RPMI8226 (cell line): ENCODE measurements at regions not wholly inside any gene's neighbourhood (a gene's known extent, or its start where the extent isn't known, plus 50 kb on each side); places are given as distances from the start of the nearest gene placed in this dataset.

Experiments used
- DNase-seq: peaks from one replicate; pipeline ENCODE4 v3.0.0-alpha.2; 2015

- DNase-seq: no peak
Measured at GRCh38 chr11:127105593-127106541, 105.3 kb upstream of the KIRREL3 start.

- no peak for DNase-seq
Measured at GRCh38 chr11:127103586-127104388, 103.2 kb upstream of the KIRREL3 start.

GRCh38 chr11:127098684-127099083 lies 98.1 kb upstream of the KIRREL3 start:
- DNase-seq: no peak

DNA sequence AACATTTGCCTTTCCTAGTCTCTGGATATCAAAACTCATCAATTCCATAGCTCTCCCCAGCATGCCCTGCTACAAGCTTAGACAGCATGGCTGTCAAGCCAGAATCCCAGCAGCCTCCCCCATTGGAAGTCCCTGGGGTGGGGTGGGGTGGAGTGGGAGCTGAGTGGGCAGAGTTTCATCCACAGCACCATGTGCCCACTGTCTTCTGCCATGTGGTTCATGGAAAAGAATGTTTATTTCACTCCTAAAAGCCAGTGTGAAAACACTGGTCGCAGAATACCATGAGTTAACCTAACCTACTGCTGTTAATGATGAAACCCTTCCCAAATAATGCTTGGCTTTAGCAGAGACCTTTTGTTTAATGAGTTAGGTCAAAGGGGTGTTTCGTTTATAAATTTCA lies 80.2 kb upstream of the KIRREL3 start:
- no peak for DNase-seq

- DNase-seq: no peak
Measured at GRCh38 chr11:127075758-127076157, 75.2 kb upstream of the KIRREL3 start.

- peak; percentile 83 for DNase-seq
Measured at GRCh38 chr11:127074151-127074761, 73.7 kb upstream of the KIRREL3 start.

GRCh38 chr11:127073621-127074020 lies 73.1 kb upstream of the KIRREL3 start:
- peak; percentile 26 for DNase-seq

GRCh38 chr11:127071606-127072005 lies 71.0 kb upstream of the KIRREL3 start:
- DNase-seq: no peak

GRCh38 chr11:127070808-127071207 lies 70.2 kb upstream of the KIRREL3 start:
- DNase-seq: no peak

- no peak for DNase-seq
Measured at GRCh38 chr11:127066401-127067090, 66.0 kb upstream of the KIRREL3 start.

DNA sequence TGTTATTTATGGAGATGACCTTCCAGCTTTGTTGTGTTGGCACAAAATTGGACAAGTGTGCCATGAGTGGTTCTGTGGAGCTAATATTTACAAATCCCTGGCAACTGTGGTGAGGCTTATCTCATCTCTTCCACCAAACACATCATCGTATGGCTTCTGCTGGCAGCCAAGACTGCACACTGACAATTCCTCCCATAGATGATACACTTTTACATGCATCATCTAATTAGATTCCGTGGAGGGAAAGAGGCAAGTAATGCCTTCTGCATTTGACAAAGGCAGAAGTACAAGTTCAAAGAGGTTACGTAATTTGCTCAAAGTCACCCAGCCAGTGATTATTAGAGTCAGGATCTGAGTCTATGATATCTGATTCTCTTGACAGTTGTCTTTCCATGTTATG lies 62.7 kb upstream of the KIRREL3 start:
- DNase-seq: no peak

- DNase-seq: no peak
Measured at GRCh38 chr11:127061947-127062346, 61.4 kb upstream of the KIRREL3 start.

DNA sequence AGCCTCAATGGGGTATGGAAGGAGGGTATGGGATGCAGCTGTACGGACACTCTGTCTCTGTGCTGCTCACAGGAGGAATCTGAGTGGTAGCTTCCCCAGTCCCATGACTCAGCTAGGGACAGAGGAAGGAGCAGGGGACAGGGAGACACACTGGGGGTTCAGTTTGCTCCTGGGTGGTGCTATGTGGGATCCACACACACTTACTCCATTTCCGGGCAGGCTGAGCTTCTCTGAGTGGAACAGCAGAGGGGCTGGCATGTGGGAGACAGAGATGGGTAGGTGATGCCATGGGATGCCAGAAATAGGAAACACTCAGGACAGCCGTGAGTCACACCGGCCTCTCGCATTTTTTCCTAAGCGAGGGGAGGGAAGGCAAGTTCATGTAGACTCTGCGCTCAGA lies 59.2 kb upstream of the KIRREL3 start:
- DNase-seq: no peak

GRCh38 chr11:127059286-127059685 lies 58.7 kb upstream of the KIRREL3 start:
- DNase-seq: no peak

- DNase-seq: no peak
Measured at GRCh38 chr11:127058524-127058923, 58.0 kb upstream of the KIRREL3 start.

- no peak for DNase-seq
Measured at GRCh38 chr11:127057126-127057525, 56.6 kb upstream of the KIRREL3 start.

DNA sequence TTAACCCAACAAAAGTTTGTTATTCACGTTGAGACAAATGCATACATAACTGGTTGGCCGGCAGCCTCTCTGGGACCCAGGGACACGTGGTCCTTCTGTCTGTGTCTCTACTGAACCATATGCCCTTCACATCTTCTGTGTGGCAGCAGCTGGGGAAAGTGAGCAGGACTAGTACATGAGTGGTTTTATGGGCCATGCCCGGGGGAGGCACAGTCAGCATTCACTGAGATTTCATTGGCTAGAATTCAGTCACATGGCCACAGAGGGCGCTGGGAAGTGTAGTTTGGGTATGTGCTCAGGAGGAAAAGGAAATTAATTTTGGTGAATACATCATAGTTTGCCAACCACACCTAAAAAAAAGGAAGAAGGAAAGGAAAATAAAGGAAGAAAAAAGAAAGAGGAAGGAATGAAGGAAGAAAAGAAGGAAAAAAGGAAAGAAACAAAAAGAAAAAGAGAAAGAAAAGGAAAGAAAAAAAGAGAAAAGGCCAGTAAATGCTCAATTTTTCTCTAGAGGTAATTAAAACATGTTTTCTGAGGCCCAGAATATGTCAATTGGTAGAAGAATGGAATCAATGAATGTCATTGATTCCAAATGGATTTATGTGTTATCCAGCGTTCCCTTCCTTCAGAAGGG lies 55.9 kb upstream of the KIRREL3 start:
- DNase-seq: peak; percentile 49

DNA sequence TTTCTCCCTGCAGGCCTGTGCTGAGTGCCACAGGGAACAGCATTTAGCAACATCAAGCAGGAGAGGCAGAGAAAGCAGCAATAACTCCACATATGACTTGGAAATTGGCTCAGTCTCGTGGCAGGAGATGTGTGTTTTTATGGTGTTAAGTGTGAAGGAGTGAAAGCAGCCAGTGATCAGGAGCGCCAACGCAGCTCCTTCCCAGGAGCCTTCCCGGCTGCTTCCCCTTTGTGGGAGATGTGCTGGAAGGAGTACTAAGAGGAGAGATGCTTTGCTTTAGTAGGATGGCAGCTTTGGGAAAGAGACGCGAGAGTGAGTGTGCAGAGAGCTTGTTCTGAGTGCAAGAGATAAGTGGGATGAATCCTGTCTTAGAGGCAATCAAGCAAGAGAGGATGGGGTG lies 54.7 kb upstream of the KIRREL3 start:
- DNase-seq: no peak

DNA sequence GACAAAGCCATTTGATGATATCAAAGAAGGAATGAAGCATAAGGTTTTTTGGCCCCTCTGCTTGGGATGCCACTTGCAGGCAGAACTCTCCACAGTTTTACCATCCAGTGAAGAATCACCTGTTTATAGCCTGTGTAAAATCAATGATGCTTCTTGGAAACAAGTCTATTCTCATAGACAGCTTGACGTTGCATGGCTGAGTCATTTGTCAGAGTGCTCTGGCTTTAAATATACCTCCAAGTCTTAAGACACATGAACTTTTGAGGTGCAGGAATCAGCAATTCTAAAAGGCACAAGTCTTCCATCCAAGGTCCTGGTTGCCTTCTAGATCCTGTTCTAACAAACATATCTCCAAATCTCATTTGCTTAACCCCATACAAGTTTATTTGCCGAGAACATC lies 53.6 kb upstream of the KIRREL3 start:
- DNase-seq: no peak

DNA sequence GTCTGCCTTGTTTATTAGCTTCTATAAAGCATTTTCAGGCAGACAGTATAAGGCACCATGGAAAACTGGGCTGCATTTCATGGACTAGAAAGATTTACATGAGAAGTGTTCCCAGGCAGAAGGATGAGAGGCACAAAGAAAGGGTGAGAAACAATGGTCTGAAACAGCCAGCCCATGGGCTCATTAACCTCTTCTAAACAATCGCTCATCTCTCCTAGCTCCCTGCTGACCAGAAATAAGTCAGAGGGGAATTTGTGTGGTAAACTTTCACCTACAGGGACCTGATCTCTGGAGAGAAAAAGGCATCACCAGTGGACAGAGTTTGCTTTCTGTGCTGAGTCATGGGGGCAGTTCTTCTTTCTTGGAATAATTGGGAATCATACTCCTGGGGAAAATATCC lies 51.8 kb upstream of the KIRREL3 start:
- no peak for DNase-seq
